HL-60 (cell line): ENCODE measurements at regions not wholly inside any gene's neighbourhood (a gene's known extent, or its start where the extent isn't known, plus 50 kb on each side); places are given as distances from the start of the nearest gene placed in this dataset.

Source experiments
- CTCF ChIP-seq: IDR thresholded peaks from one replicate; pipeline ENCODE4 v1.5.1; 2011; ENCODE audit warnings: low read length, control low read depth, inconsistent platforms; ENCODE audit not compliant: insufficient read depth
- GABPA ChIP-seq: IDR thresholded peaks from 2 replicates; pipeline ENCODE4 v1.6.1; 2012; ENCODE audit warnings: low read depth
- POLR2AphosphoS5 ChIP-seq: IDR thresholded peaks from 2 replicates; pipeline ENCODE4 v1.6.1; 2012; ENCODE audit warnings: low read depth
- REST ChIP-seq: IDR thresholded peaks from 2 replicates; pipeline ENCODE4 v1.6.1; 2012; ENCODE audit warnings: low read depth; ENCODE audit not compliant: insufficient replicate concordance
- SPI1 ChIP-seq: IDR thresholded peaks from 2 replicates; pipeline ENCODE4 v1.6.1; 2012; ENCODE audit warnings: low read depth, mild to moderate bottlenecking, borderline replicate concordance

- TF ChIP-seq POLR2AphosphoS5 (no peak), REST (no peak), CTCF (no peak), GABPA (no peak), SPI1 (no peak)
Observed at GRCh38 chr20:51319522-51319921, 223.0 kb downstream of the NFATC2 start.
